H7 (cell line): ENCODE measurements at regions not wholly inside any gene's neighbourhood (a gene's known extent, or its start where the extent isn't known, plus 50 kb on each side); places are given as distances from the start of the nearest gene placed in this dataset.
"Not testable (repeated sequence)": the region's sequence is repeated elsewhere in the genome, so short reads cannot be mapped to it uniquely, and the experiment has no call there.

Experiments
- DNase-seq: peaks from one replicate; pipeline ENCODE4 v3.0.0; 2012
- H3K27me3 ChIP-seq: 2 replicates; pipeline ENCODE4 v1.6.0; 2011; ENCODE audit warnings: mild to moderate bottlenecking, low read length; ENCODE audit not compliant: control insufficient read depth, insufficient read depth
- H3K36me3 ChIP-seq: replicated peaks from 2 replicates; pipeline ENCODE4 v1.5.1; 2011; ENCODE audit warnings: low read length; ENCODE audit not compliant: control insufficient read depth, insufficient read depth
- H3K4me3 ChIP-seq: 2 replicates; pipeline ENCODE4 v1.5.1; 2011; ENCODE audit warnings: low read depth, mild to moderate bottlenecking, control low read depth, low read length, moderate library complexity; ENCODE audit not compliant: insufficient read depth

DNA sequence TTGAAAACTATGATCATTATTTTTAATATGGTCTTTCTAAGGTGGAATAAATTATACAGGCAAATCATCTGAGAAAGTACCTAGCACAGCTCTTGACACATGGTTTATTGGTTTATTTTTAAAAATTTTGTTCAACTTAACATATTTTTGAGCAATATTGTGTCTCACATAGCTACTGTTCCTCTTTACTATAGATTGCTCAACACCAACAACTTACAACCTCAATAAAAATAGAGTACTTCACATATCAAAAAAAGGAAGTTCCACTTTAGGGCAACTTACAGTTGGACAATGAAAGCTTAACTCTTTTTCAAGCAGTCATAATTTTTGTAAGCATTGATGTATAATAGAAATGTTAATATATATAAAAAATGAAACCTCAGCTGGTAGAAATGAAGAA is 440.9 kb upstream of the UBE2E3 start:
- no peak for DNase-seq
- Histone ChIP-seq H3K27me3 (no peaks in the 10 kb centered on the region), H3K36me3 (no peaks in the 10 kb centered on the region), H3K4me3 (no peak overlapping the region)

DNA sequence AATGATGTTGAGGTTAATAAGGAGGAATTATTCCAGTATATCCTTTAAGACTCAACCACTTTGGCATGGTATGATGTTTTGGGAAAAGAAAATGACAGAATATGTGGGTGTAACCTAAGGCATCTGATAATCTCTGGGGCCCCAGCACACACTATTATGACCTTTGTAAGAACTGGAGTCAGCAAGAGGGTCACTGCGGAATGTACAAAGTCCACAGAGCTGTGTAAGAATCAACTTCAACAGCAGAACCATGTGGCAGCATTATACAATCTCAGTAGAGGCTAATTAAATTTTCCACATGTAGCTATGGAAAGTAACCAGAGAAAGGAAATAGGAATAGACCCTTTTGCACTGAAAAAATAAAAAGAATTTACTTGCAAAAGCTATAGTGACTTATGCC is 445.1 kb upstream of the UBE2E3 start:
- DNase-seq = no peak
- Histone ChIP-seq H3K27me3 (no peaks in the 10 kb centered on the region), H3K4me3 (no peak overlapping the region), H3K36me3 (no peaks in the 10 kb centered on the region)

DNA sequence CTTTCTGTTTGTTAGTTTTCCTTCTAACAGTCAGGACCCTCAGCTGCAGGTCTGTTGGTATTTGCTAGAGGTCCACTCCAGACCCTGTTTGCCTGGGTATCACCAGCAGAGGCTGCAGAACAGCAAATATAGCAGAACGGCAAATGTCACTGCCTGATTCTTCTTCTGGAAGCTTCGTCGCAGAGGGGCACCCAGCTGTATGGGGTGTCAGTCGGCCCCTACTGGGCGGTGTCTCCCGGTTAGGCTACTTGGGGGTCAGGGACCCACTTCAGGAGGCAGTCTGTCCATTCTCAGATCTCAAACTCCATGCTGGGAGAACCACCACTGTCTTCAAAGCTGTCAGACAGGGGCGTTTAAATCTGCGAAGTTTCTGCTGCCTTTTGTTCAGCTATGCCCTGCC is 448.6 kb upstream of the UBE2E3 start:
- not testable (repeated sequence) for H3K4me3 ChIP-seq, DNase-seq, H3K36me3 ChIP-seq, H3K27me3 ChIP-seq

DNA sequence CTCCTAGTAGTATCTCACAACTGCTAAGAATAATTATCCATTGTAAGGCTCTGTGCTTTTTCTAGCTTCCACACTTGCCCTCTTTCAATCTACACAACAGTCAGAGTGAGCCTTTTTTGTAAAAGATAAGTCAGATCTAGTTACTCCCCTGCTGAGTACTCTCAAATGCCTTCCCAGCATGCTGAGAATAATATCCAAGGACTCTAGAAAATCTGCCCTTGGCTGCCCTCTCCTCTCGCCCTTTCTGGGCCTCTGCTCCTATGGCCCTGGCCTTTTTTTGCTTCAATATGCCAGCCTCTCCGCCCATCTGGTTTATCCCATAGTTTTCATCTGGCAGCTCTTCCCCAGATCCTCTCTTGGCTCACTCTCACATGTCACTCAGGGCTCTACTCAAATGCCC is 455.9 kb upstream of the UBE2E3 start:
- DNase-seq = peak; percentile 4
- Histone ChIP-seq H3K36me3 (no peaks in the 10 kb centered on the region), H3K4me3 (no peak overlapping the region), H3K27me3 (no peaks in the 10 kb centered on the region)

DNA sequence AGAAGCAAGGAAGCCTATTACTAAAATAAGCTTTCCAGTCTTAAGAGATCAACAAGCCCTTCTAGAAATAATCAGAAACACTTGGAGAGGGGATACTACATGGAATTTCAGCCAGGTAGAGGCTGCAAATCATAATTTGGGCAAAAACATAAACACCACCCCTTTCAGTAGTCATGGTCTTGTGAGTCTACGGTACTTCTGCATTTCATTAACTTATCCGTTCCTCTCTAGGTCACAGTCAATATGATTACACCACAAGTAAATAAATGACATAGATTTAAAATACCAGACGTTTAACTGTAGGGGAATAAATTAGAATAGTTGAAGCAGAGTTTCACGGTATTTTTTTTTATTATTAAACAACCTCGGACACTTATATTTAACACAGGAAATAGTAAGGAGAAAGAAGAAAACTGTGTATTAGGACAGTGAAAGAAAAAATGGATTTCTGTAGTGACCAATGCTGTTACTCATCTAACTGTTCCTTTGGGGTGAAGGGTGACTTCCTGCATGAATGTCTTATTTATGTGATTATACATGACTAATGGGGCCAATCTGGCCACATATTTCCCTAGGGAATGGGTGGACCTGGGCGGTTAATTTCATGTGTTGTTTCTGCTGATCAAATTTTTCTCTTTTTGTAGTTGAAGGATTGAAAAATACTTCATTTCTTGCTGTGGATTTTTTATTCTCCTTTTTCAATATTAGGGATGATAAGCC is 456.6 kb upstream of the UBE2E3 start:
- Histone ChIP-seq H3K36me3 (no peaks in the 10 kb centered on the region), H3K27me3 (no peaks in the 10 kb centered on the region), H3K4me3 (no peak overlapping the region)
- no peak for DNase-seq

DNA sequence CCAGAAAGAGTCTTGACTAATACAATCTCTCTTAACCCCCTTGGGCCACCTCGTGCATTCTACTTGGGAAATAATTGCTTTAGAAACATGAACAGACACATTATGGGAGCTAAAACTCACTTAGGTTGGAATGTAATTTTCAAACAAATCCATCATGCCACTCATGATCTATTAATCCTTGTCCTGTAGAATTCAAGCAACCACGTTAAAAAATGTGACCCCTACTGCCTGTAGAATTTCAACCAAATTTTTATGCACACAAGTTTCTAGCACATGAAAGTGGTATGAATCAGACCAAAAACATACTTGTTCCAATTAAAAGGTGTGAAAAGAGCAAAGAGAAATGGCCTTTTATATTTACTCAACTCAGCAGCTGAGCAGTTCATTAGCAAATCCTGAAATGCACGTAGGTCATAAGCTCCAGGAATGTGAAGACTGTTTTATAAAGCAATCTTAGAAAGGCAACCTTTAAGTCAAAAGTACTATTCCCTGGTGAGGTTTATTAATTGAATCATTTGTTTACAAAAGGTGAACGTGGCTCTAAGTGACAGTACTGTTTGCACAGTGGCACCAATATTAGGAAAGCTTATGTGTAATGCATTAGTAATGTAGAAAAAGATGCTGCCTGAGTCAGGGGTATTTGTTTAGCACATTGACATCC is 459.4 kb upstream of the UBE2E3 start:
- DNase-seq = no peak
- Histone ChIP-seq H3K27me3 (no peaks in the 10 kb centered on the region), H3K36me3 (no peaks in the 10 kb centered on the region), H3K4me3 (no peak overlapping the region)

DNA sequence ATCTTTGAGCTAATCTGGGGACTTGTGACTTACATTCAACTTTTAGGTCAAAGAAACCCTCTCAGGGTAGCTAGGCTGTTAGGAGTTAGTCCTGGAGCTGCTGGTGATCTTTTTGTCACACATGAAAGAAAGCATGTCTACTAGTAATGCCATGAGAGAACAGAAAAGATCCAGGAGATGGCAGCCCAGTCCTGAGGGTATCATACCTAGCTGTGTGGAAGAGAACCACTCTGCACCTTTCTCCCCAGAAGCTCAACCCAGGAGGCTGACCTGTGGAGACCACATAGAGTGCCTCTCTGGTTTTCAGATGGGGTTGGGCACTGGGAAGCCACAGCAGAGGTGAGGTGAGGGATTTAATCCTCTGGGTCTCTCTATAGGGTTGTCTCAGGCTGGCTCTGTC is 460.2 kb upstream of the UBE2E3 start:
- no peaks in the 10 kb centered on the region for H3K36me3 ChIP-seq
- no peaks in the 10 kb centered on the region for H3K27me3 ChIP-seq
- no peak overlapping the region for H3K4me3 ChIP-seq
- DNase-seq = no peak

DNA sequence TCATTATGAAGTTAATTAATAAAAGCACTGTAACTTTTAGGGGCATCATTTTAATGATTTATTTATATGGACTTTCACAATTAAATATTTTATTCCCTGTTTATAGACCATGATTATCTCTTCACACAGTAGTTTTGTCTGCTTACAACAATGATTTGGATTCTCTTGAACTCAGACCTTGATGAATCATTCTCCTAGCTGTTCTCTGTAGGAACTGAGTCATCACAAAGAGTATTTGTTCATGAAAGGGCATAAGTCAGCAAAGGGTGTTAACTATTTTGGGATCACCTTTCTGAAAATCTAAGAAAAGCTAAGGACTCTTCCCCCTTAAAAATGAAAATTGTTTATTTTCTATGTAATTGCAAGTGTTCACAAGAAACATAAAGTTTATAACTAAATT is 461.1 kb upstream of the UBE2E3 start:
- no peaks in the 10 kb centered on the region for H3K27me3 ChIP-seq
- no peaks in the 10 kb centered on the region for H3K36me3 ChIP-seq
- no peak overlapping the region for H3K4me3 ChIP-seq
- DNase-seq = no peak

DNA sequence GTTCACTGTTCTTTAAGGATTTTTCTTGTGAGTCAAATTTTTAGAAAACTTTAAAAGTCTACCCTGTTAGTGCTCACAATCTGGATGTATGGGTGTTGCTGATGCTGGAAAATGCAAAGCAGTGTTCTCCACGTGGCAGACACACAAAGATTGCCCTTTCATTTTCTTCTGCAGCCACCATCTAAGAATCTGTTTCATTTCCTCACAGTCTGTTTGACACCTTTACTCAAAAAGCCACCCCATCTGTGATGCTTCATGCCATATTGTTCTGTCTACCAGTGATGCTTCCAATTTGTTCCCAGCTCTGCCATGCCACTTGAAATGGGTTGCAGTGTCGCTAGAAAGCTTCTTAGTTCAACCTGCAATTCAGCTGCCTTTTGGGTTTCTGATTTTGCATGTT is 464.2 kb upstream of the UBE2E3 start:
- no peak for DNase-seq
- Histone ChIP-seq H3K36me3 (no peaks in the 10 kb centered on the region), H3K27me3 (no peaks in the 10 kb centered on the region), H3K4me3 (no peak overlapping the region)

DNA sequence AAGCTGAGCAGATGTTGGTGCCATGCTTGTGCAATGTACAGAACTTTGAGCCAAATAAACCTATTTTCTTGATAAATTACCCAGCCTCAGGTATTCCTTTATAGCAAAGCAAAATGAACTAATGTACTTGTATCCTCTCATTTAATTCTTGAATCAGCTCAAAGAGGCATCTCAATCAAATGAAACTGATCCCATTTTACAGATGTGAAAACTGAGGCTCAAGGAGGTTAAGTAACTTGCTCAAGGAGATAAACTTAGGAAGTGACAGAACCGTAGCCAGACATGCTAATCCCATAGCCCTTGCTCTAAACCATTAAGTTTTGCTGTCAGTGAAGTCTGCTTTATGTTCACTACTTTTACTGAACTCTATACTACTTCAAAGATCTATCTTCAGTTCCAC is 467.0 kb upstream of the UBE2E3 start:
- no peaks in the 10 kb centered on the region for H3K27me3 ChIP-seq
- H3K4me3 ChIP-seq = no peak overlapping the region
- H3K36me3 ChIP-seq = no peaks in the 10 kb centered on the region
- no peak for DNase-seq

DNA sequence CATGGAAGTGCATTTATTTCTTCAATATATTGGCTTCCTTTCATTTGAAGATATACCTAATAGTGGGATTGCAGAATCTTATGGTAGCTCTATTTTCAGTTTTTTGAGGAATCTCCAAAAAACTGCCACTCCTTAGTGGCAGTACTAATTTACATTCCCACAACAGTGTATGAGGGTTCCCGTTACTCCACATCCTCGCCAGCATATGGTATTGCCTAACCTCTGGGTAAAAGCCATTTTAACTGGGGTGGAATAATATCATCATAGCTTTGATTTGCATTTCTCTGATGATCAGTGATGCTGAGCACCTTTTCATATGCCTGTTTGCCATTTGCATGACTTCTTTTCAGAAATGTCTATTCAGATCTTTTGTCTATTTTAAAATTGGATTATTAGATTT is 471.9 kb upstream of the UBE2E3 start:
- no peak for DNase-seq
- Histone ChIP-seq H3K4me3 (no peak overlapping the region), H3K36me3 (no peaks in the 10 kb centered on the region), H3K27me3 (no peaks in the 10 kb centered on the region)

DNA sequence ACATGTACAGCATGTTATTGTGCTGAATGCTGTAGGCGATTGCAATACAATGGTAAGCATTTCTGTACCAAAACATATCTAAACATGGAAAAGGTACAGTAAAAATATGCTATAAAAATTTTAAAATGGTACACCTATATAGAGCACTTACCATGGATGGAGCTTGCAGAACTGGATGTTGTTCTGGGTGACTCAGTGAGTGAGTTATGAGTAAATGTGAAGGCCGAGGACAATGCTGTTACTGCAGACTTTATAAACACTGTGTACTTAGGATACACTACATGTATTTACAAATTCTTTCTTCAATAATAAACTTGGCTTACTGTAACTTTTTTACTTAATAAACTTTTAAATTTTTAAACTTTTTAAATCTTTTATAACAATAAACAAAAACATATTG is 473.4 kb upstream of the UBE2E3 start:
- no peak overlapping the region for H3K4me3 ChIP-seq
- no peak for DNase-seq

DNA sequence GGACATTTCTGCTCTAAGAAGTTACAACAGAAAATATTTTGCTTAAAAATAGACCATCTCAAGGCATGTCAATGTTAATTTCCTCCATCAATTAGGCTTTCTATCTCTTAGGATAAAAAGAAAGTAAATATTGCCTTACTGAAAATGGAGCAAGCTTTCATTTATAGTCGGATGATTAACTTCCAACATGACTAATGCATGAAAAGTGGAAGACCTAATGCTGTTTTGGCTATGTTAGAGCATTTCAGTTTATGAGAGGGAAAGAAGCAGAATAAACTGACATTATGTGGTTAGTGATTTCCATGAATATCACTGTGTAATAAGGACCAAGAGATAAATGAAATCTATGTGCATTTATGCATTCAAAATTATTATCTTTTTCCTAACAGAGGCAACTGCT is 475.2 kb upstream of the UBE2E3 start:
- Histone ChIP-seq H3K27me3 (no peaks in the 10 kb centered on the region), H3K4me3 (no peak overlapping the region), H3K36me3 (no peaks in the 10 kb centered on the region)
- no peak for DNase-seq

More for the DNA sequence above, 473.4 kb upstream of the UBE2E3 start:
- no peaks in the 10 kb centered on the region for H3K36me3 ChIP-seq
- no peaks in the 10 kb centered on the region for H3K27me3 ChIP-seq

DNA sequence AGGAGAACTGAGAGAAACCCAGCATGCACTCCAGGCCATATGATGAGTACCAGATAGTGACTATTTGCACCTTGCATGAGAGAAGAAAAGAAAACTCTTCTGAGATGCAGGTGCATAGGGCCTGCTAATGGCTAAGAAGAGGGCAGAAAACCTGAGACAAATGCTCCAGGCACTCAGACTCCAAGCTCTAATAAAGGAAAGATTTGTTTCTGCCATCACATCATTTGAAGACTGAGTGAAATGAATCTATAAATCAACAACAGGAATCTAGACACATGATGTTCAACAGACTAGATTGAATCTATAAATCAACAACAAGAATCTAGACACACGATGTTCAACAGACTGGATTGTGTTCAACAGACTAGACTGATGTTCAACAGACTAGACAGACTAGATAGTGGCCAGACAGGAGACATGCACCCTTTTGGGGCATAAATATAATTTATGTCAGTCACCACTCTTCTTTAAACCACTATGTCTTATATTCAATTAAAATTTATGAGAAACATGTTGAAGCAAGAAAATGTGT is 482.7 kb upstream of the UBE2E3 start:
- Histone ChIP-seq H3K4me3 (no peak overlapping the region), H3K36me3 (no peaks in the 10 kb centered on the region), H3K27me3 (no peaks in the 10 kb centered on the region)
- no peak for DNase-seq

DNA sequence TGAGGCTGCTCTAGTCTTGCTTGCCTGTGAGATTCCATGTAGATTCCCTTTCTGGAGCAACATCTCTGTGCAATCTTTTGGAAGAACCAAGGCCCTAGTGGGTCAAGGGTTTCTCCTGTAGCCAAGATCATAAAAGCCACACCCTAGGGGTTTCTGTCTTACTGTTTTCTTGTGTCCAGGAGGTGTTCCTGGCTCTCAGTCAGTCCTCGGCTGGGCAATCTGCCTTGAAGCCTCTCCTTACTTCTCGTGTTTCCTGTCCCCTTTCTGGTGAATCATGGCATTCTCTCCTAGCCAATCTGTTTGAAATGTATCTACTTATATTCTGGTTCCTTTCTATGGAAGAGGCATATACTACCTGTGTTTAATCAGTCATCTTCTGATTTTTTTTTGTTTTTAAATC is 484.8 kb upstream of the UBE2E3 start:
- no peak overlapping the region for H3K4me3 ChIP-seq
- no peaks in the 10 kb centered on the region for H3K36me3 ChIP-seq
- no peaks in the 10 kb centered on the region for H3K27me3 ChIP-seq
- DNase-seq = no peak
